Body of pancreas (tissue), 4 donors: ENCODE measurements at regions not wholly inside any gene's neighbourhood (a gene's known extent, or its start where the extent isn't known, plus 50 kb on each side); places are given as distances from the start of the nearest gene placed in this dataset.
A peak's percentile ranks its signal among the peaks of the same experiment; 100 is the strongest.

Experiments used
- ATAC-seq: fragments of 150-250 bp; one replicate; pipeline ENCODE4 v1.9.1; 2016
- DNase-seq, 4 donors: peaks; one replicate each; pipeline ENCODE4 v3.0.0-alpha.2; 2019
- H3K27ac ChIP-seq, 4 donors: fragments of 200-600 bp; sonication (generic); 1 replicate in 3 of 4; 2 replicates in 1 of 4; pipeline versions ENCODE4 v1.5.1 to v1.6.1; 2016 to 2019; ENCODE audit warnings: mild to moderate bottlenecking in 1 of 4, mixed read lengths in 1 of 4, moderate library complexity in 1 of 4
- H3K27me3 ChIP-seq, 2 donors: fragments of 200-600 bp; sonication (generic); one replicate each; pipeline ENCODE4 v1.6.0; 2016; ENCODE audit warnings: mild to moderate bottlenecking in 1 of 2
- H3K36me3 ChIP-seq, 2 donors: fragments of 200-600 bp; sonication (generic); replicated peaks in 1 of 2; 2 replicates each; pipeline ENCODE4 v1.5.1; 2016; ENCODE audit warnings: low read depth in 2 of 2; ENCODE audit not compliant: insufficient read depth in 1 of 2
- H3K4me1 ChIP-seq: fragments of 200-600 bp; sonication (generic); one replicate; pipeline ENCODE4 v1.6.0; 2016
- H3K4me3 ChIP-seq, 2 donors: fragments of 200-600 bp; sonication (generic); 1 replicate in 1 of 2; 2 replicates in 1 of 2; pipeline ENCODE4 v1.5.1; 2016 to 2019
- H3K9me3 ChIP-seq, 3 donors: fragments of 200-600 bp; sonication (generic); 1 replicate in 2 of 3; 2 replicates in 1 of 3; pipeline ENCODE4 v1.5.1; 2016
- CTCF ChIP-seq, 7 experiments: fragments of 450-650 bp in 4 of 7; fragments of 200-600 bp in 3 of 7; sonication (generic) in 3 of 7; IDR thresholded peaks; one replicate each; pipeline ENCODE4 v1.5.1; 2016 to 2019; ENCODE audit warnings: antibody characterized with exemption in 7 of 7
- POLR2A ChIP-seq, 3 donors: fragments of 450-650 bp; IDR thresholded peaks; one replicate each; pipeline ENCODE4 v1.6.1; 2016; ENCODE audit warnings: antibody characterized with exemption in 3 of 3, mild to moderate bottlenecking in 2 of 3
- WGBS, 2 donors: methylation state at CpG; one replicate each; pipeline ENCODE4 v1.1.5; 2017; 5-methylcytosine and 5-hydroxymethylcytosine counted together
- intact Hi-C: fragments of 100-400 bp; cut with DNase I; formaldehyde crosslinking; loops from one replicate; pipeline ENCODE4 v1.15.1; 2023

GRCh38 chr5:162248107-162248713, 180.6 kb downstream of the GABRG2 start:
- Histone ChIP-seq H3K27ac (no peak overlapping the region), H3K36me3 (no peaks in the 10 kb centered on the region), H3K4me3 (no peak overlapping the region), H3K9me3 (no peaks in the 10 kb centered on the region), H3K27me3 (no peaks in the 10 kb centered on the region), H3K4me1 (no peaks in the 10 kb centered on the region)
- intact Hi-C loops, result no loop called here
- ATAC-seq (no peak), DNase-seq (peak in 1 of 4 donors; percentile 7)
- WGBS, 2 donors, result 46 to 54% methylated on average over 11 of the region's 11 CpGs
- TF ChIP-seq CTCF (IDR thresholded peaks at IDR 0.05) (peak in 1 of 7 experiments; percentile 12), POLR2A (IDR thresholded peaks at IDR 0.05) (no peak)

- Histone ChIP-seq H3K27ac (no peak overlapping the region), H3K4me3 (no peak overlapping the region), H3K36me3 (no peaks in the 10 kb centered on the region), H3K4me1 (no peaks in the 10 kb centered on the region), H3K27me3 (no peaks in the 10 kb centered on the region), H3K9me3 (no peaks in the 10 kb centered on the region)
- TF ChIP-seq POLR2A (IDR thresholded peaks at IDR 0.05), result no peak
- no peak for TF ChIP-seq CTCF (IDR thresholded peaks at IDR 0.05)
- intact Hi-C loops, result no loop called here
- DNase-seq (no peak), ATAC-seq (no peak)
- 30 to 39% methylated on average over 1 of the region's 1 CpG for WGBS, 2 donors
Measured at GRCh38 chr5:162256711-162257110, 189.1 kb downstream of the GABRG2 start.

- H3K36me3 ChIP-seq, result no peaks in the 10 kb centered on the region
- no peak overlapping the region for H3K4me3 ChIP-seq
- no peak for DNase-seq
- H3K9me3 ChIP-seq, result no peaks in the 10 kb centered on the region
- no peak overlapping the region for H3K27ac ChIP-seq
- intact Hi-C loops, result no loop called here
- 58 to 76% methylated on average over 12 of the region's 12 CpGs for WGBS, 2 donors
- H3K27me3 ChIP-seq, result no peaks in the 10 kb centered on the region
- H3K4me1 ChIP-seq, result no peaks in the 10 kb centered on the region
- no peak for TF ChIP-seq POLR2A (IDR thresholded peaks at IDR 0.05)
- no peak for TF ChIP-seq CTCF (IDR thresholded peaks at IDR 0.05)
- no peak for ATAC-seq
Measured at GRCh38 chr5:162268694-162269481, 201.3 kb downstream of the GABRG2 start.

- intact Hi-C loops, result no loop called here
- H3K4me1 ChIP-seq, result no peaks in the 10 kb centered on the region
Measured at GRCh38 chr5:162272417-162272816, 204.8 kb downstream of the GABRG2 start.

More at GRCh38 chr5:162272417-162272816, 204.8 kb downstream of the GABRG2 start:
- Histone ChIP-seq H3K4me3 (no peak overlapping the region), H3K27me3 (no peaks in the 10 kb centered on the region), H3K9me3 (no peaks in the 10 kb centered on the region), H3K36me3 (no peaks in the 10 kb centered on the region), H3K27ac (no peak overlapping the region)
- no peak for ATAC-seq
- 46 to 58% methylated on average over 1 of the region's 1 CpG for WGBS, 2 donors
- no peak for DNase-seq
- TF ChIP-seq CTCF (IDR thresholded peaks at IDR 0.05), result no peak
- no peak for TF ChIP-seq POLR2A (IDR thresholded peaks at IDR 0.05)
